ENCODE measurements at regions not wholly inside any gene's neighbourhood (a gene's known extent, or its start where the extent isn't known, plus 50 kb on each side); places are given as distances from the start of the nearest gene placed in this dataset.

GRCh38 chrX:85516131-85516530, 136.7 kb upstream of the POF1B start:
- TF ChIP-seq, protein P1, sequence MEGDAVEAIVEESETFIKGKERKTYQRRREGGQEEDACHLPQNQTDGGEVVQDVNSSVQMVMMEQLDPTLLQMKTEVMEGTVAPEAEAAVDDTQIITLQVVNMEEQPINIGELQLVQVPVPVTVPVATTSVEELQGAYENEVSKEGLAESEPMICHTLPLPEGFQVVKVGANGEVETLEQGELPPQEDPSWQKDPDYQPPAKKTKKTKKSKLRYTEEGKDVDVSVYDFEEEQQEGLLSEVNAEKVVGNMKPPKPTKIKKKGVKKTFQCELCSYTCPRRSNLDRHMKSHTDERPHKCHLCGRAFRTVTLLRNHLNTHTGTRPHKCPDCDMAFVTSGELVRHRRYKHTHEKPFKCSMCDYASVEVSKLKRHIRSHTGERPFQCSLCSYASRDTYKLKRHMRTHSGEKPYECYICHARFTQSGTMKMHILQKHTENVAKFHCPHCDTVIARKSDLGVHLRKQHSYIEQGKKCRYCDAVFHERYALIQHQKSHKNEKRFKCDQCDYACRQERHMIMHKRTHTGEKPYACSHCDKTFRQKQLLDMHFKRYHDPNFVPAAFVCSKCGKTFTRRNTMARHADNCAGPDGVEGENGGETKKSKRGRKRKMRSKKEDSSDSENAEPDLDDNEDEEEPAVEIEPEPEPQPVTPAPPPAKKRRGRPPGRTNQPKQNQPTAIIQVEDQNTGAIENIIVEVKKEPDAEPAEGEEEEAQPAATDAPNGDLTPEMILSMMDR (IDR thresholded peaks at IDR 0.05; ENCODE audit: low read length) = no peak
- TF ChIP-seq EZH2 (optimal IDR thresholded peaks at IDR 0.05; ENCODE audit: low read depth, low read length) = no peak

Data from MM.1S (cell line).